Prostate gland (tissue), 2 donors: ENCODE measurements at regions not wholly inside any gene's neighbourhood (a gene's known extent, or its start where the extent isn't known, plus 50 kb on each side); places are given as distances from the start of the nearest gene placed in this dataset.

Experiments
- POLR2A ChIP-seq: fragments of 450-650 bp; IDR thresholded peaks from one replicate; pipeline ENCODE4 v1.6.1; 2016; ENCODE audit warnings: antibody characterized with exemption, mild to moderate bottlenecking
- TF ChIP-seq, protein P1 (sequence below), 4 experiments: fragments of 200-600 bp in 2 of 4; fragments of 450-650 bp in 2 of 4; sonication (generic) in 2 of 4; IDR thresholded peaks; 1 replicate in 3 of 4; 2 replicates in 1 of 4; pipeline ENCODE4 v1.5.1; 2016 to 2019; ENCODE audit warnings: antibody characterized with exemption in 4 of 4, mild to moderate bottlenecking in 2 of 4, moderate library complexity in 2 of 4

DNA sequence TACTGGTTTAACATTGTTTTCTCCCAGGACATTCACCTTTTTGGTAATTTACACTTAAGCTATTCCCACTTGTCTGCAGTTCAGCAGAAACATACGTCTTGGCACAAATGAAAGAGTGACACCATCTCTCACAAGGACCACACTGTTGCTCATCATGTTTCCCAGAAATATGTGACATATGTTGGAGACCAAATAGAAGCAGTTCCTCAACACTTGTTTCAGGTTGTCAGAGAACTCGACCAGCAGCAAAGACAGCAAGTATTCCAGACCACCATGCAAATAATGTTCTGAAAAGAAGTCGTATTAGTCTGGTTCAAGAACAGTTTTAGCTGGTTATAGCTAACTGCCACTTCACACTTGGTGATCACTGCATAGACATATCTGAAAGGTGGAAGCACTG, 81.3 kb upstream of the KLF6 start:
- TF ChIP-seq, protein P1, sequence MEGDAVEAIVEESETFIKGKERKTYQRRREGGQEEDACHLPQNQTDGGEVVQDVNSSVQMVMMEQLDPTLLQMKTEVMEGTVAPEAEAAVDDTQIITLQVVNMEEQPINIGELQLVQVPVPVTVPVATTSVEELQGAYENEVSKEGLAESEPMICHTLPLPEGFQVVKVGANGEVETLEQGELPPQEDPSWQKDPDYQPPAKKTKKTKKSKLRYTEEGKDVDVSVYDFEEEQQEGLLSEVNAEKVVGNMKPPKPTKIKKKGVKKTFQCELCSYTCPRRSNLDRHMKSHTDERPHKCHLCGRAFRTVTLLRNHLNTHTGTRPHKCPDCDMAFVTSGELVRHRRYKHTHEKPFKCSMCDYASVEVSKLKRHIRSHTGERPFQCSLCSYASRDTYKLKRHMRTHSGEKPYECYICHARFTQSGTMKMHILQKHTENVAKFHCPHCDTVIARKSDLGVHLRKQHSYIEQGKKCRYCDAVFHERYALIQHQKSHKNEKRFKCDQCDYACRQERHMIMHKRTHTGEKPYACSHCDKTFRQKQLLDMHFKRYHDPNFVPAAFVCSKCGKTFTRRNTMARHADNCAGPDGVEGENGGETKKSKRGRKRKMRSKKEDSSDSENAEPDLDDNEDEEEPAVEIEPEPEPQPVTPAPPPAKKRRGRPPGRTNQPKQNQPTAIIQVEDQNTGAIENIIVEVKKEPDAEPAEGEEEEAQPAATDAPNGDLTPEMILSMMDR (IDR thresholded peaks at IDR 0.05), result no peak
- TF ChIP-seq POLR2A, result no peak
